GM21515 (cell line): ENCODE measurements at regions not wholly inside any gene's neighbourhood (a gene's known extent, or its start where the extent isn't known, plus 50 kb on each side); places are given as distances from the start of the nearest gene placed in this dataset.

ENCODE experiments used
- ATAC-seq: cut with Tn5 transposase; IDR thresholded peaks from one replicate; pipeline ENCODE4 v1.9.1; 2021; ENCODE audit not compliant: unreplicated experiment

DNA sequence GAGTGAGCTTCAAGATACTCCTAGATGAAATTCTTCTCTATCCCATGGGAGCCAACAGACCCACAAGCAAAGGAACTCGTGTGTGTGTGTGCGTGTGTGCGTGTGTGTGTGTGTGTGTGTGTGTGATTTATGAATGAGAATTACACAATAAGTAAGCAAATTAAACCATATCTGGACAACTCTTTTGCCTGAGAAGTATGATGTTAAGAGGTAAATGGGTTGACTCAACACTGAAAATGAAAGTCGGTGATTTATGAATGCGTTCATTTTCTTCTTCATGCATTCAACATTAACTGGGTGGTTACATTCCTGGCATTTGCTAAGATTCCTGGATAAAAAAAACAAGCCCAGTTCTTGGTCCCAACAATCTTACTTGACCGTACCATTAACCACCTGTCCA, 171.3 kb upstream of the ZNF462 start:
- no peak for ATAC-seq

DNA sequence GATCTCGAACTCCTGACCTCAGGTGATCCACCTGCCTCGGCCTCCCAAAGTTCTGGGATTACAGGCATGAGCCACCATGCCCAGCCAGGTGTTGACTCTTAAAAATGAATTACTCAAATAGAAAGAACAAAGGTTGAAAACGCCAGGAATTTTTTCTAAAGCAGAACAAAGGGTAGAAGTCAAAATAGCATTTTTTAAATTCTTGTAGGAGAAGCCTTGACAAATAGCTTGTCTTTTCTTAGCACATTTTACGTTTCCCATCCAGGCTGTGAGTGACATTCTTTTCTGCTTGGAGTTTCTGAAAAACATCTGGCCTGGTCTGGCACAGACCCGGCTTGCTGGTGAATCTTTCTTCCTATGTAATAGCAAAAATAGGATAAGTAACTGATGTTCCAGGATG, 169.4 kb upstream of the ZNF462 start:
- no peak for ATAC-seq

DNA sequence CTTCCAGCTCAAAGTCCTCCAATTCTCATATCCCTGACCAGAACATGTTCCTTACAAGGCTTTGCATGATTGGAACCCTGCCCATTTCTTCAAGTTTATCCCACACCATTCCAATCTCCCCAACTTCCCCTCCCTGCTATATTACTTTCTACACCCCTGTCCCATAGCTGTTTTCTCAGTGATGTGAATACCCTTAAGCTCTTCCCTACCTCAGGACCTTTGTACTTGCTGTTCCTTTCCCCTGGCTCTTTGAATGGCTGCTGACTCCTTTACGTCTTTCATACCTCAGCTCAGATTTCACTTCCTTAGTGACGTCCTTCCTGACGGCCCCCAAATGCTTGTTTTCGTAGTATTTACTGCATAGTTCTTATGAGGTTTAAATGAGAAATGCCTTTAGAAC, 166.2 kb upstream of the ZNF462 start:
- no peak for ATAC-seq

DNA sequence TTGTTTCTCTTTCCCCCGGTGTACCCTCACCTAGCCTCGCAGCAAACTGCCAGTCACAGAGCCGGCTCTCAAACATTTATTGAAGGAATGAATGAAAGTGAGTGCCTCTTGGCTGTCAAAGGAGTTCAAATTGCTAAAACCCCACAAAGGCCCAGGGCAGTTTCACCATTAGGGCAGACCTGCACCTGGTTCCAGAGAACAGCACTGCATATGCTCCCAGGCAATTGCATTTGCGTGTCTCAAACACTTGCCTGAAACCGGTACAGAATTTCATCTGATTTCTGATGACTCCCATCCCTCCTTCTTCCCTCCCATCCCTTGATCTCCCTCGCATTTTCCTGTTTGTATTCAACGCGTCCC, 165.6 kb upstream of the ZNF462 start:
- ATAC-seq: no peak

DNA sequence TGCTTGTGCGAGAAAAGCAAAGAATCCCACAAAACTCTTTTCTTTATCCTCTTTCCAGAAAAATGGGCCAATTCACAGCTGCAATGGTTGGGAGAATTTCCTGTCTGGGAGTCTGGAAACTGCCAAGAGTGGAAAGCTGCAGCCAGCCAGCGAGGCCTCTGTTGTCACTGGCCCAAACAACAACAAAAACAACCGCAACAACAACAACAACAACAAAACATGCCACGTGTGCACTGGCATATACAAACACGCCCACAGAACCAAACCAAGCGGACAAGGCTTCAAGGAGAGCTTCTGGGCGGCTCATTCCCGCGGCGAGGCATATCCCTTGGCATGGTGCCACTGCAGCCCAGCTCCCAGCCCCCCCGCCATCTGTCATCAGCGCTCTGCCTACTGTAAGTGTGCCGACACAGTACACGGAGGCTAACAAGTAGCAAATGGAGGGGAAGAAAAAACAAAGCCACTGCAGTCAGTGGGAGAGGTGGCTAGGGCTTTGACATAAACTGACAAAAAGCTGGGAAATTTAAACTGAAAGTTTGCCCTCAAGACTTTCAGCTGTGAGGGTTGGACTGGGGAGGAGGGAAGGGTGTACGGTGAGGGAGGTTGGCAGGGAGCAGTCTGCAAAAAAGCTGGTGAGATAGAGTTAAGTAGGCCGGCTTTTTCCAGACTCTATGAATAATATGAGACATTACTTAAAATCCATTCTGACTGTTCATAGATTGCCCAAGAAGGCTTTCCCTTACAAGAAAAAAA, 165.0 kb upstream of the ZNF462 start:
- ATAC-seq: no peak

DNA sequence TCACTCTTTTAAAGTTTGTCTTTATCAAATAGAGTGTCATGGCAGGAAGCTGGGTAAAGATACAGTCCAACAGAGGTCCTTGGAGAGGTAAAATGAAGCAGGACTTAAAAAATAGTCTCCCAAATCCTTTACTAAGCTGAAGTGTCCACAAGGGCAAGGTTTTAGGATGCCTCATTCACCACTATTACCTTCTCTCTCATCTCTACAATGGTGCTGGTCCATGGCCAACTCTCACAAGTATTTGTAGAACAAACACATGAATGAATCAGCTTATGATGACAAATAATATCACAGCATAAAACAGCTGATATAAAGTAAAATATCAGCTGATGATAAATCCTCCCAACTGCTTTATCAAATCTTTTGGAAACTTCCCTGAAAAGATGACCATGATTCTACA, 162.3 kb upstream of the ZNF462 start:
- no peak for ATAC-seq

DNA sequence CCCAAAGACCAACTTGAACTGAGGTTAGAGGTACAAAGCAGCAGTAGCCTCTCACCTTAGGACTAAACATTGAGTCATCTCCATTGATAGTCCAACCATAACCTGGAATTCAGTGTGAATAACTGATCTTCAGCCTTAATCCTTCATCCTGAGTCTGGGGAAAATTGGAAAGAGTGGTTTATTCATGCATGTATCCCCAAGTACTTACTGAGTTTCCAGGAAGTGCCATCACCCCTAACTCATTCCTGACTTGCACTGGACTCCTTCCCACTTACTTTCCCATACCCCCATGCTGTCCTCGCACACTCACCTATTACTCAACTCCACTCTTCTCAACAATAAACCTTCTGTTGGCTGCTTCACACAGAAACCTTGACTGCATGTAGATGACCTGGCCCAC, 161.4 kb upstream of the ZNF462 start:
- no peak for ATAC-seq

DNA sequence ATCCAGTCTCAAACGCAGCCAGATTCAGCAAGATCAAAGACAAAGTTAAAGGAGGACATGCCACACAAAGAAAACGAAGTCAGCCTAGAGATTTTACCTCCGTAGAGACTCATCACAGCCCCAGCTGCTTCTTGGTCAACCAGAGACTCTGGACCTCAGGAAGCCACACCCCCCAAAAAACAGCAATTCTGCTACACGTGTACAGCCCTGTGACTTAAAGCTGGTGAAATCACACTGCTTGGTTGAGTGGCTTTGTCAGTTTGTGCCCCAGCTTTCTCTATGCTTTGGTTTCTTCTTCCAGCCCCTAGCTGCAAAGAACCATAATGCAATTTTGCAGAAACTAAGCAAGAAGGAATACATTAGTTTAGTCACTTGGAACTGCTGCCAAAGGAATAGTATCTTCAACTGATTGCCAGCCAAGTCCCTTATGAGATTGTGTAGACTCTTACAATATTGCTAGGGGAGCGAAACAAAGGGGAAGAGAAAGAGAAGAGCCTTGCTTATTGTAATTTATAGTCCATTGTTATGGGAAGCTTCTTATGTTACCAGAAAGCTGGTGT, 158.8 kb upstream of the ZNF462 start:
- no peak for ATAC-seq

DNA sequence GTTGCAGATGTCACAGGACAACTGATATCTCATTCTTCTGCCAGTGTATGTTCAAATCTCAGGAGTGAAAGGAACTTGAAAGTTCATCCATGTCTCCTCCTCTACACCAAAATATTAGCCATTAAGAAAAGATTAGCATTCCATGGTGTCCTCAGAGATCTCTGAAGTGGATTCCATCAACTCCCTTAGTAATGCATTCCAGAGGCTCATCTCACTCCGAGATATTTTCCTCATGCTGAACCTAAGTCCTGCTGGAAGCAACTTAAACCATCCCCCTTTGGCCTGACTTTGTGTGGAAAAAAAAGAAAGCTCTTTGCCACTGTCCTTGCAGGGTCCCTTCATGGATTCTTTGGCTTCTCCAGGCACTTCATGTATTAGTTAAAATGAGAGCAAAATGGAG, 155.7 kb upstream of the ZNF462 start:
- no peak for ATAC-seq

DNA sequence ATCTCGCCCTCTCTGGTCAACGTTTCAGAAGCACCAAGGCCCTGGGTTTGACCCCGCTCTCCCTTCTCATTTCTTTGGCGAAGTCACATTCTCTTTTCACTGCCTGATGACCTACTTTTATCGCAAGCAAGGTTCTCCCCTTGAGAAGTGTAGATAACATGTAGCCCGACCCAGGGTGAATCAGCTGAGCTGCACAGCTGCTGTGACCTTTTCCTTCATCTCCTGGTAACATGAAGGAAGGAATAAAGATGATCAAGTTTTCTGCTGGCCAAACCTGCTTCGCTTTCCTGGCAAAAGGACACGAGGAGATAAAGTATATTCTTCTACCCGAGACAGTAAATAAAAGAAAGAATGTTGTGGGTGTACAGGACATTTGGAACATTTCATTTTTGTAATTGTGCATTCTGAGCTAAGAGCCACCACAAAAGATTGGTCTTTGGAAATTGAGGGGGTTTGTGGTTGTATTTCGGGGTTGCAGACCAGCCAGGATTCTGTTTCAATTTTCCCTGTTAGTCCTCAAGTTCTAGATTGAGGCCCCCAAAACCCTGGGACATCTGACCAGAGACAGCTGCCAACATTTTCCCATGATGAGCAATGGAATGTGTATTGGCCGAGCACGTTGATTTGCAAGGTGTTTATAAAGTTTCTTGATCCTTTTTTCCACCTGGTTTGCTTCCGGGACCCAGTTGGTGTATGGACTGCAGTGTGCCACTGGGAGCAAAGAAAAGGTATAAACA, 155.1 kb upstream of the ZNF462 start:
- ATAC-seq: no peak

DNA sequence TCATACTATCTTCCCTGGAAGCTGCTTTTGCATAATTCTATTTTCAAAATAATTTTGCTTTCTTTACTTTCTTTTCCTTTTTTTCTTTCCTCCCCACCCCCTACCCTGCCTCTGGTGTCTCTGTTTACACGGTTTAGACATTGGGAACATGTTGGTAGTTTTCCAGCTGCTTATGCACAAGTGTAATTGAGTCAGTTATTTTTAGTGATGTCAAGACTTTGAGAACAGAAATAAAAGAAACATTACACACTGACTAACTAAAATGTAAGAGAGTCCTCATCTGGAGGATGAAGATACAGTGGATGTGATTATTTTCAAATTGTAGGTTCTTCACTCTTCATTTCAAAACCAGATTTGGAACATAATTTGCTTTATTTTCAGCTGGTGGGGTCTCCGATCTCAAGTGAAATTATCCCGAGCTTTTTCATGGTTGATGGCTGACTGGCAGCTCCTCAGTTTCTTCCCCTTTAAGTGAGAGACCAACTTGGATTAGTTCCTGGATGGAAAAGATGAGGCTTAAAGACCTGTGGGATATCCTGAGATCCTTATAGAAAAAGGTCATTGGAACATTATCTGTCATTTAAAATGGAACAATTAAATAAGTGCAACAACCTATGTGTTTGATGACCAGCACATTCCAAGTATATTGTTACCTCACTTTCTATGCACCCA, 154.4 kb upstream of the ZNF462 start:
- ATAC-seq: no peak

DNA sequence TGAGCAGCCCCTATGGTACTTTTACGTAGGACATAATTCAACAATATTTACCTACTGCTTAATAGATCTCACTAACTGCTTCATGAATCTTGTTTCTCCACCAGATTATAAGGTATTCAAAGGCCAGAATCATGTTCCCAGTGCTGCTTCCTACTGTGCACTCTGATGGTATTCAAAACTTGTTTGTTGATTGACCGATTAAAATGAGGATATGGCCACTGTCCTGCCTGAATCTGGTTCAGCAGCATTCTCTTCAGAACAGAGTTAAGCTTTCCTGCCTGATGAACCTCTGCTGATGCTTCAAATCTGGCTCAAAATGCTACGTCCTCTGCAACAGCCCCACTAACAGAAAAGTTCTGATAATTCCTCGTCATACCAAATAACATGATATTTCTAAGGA, 150.7 kb upstream of the ZNF462 start:
- ATAC-seq: no peak

DNA sequence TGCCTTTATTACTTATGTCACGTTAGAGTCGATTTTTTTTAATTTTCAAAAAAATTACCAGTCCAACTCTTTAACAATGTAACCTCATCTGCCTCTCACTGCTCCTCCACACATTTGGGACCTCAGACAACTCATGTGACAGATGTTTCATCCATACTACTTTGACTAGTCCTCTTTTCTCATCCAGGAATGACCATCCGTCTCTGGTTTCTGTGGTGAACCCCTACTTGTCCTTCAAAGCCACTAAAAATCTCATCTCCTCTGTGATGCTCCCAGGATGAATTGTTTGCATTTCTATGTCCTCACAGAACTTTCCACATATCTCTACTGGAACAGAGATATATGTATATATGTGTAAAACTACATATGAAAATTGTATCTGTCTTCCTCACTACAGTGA, 149.8 kb upstream of the ZNF462 start:
- ATAC-seq: no peak

DNA sequence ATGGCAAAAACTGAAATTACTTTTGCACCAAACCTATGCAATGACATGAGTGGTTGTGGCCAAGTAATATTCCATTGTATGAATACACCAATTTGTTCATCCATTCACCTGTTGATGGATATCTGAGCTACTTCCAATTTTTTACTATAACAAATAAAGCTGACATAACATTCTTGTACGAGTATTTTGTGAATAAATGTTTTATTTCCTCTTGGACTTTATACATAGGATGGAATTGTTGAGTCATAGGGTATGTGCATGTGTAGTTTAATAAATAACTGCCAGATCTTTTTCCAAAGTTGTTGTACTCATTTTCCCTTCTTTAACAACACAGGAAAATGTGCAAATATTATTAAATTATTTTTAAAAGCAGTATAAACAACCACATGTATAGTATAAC, 146.1 kb upstream of the ZNF462 start:
- no peak for ATAC-seq

DNA sequence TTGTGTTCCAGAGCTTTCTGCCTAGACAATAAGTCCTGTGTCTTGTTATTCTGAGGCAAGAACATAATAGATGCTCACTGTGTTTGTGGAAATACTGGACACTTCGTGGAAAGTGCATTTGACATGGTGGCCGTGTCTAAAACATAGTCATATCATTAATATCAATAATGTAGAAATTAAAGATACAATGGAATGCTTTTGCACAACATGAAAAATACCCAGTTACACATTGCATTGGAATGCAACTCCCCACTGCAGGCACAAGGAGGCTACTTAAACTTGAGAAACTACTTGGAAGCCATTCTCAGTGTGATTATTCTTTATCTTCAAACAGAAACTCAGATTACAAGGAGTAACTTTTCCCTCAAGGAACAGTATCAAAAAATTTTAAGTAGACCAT, 145.3 kb upstream of the ZNF462 start:
- ATAC-seq: no peak

DNA sequence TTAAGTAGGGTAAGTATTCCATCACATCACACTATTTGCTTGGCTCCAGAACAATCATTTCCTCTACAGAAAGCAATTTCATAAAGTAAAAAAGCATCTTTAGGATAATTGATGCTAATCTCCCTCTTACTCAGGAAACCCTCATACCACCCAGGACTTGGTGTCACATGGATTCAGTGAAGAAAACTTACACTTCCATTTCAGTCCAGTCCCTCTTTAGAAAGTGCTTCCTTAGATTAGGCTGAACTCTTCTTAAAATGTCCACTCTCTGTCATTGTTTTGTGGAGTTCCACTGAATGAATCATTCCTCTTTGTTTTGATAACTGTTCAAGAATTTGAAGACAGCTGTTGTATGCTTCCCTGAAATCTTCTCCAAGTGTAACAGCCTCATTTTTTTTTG, 144.0 kb upstream of the ZNF462 start:
- no peak for ATAC-seq

DNA sequence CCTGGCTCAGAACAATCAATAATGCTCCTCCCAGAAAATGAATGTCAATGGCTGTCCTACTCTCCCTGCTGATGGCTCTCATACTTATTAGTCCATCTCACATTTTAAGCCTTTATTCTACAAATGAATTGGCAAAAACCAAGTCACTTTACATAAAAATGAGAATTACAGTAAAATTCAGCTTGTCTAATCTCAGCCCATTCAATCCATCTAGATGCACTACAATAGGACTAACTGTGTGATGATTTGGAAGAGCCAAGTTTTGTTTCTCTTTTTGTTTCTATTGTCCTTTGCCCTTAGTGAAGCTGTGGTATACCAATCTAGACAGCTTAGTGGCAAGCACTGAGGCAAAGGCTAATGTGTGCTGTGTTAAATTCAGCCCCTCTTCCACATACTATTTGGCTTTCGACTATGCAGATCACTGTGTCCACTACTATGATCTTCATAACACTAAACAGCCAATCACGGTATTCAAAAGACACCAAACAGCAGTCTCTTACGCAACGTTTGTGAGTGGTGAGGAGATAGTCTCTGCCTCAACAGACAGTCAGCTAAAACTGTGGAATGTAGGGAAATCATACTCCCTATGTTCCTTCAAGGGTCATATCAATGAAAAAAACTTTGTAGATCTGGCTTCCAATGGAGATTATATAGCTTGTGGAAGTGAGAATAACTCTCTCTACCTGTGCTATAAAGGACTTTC, 140.8 kb upstream of the ZNF462 start:
- no peak for ATAC-seq

DNA sequence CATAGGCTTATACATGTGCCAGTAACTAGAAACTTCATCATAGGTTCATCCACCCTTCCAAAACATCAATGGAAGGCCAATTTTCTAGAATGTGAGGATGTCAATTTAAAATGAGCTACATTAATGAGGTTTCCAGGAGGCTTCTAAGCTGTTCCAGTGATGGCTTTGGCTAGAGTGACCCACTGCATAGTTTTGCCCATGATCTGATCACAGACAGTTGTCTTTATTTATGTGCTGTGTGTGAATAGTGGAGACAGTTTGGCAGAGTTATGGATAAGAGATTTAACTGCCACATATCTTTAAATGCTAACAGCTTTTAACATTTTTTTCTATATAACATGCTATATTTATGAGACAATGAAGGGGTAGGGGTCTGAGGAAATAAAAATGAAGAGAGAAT, 139.0 kb upstream of the ZNF462 start:
- ATAC-seq: no peak

DNA sequence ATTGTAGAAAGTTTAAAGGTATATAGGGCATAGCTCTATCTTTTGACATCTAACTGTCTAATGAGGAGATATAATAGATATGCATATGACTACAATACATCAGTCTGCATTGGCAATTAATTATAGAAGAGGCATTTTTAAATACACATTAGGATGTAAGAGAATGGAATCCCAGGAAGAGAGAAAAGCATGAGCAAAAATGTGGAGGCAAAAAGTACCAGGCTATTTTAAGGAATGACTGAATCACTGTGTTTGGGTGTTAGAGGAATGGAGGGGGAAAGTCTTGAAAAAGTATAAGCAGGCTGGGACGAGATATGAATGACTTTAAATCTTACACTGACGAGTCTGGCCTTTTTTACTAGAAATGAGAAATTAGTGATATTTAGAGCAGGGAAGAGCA, 138.4 kb upstream of the ZNF462 start:
- no peak for ATAC-seq

DNA sequence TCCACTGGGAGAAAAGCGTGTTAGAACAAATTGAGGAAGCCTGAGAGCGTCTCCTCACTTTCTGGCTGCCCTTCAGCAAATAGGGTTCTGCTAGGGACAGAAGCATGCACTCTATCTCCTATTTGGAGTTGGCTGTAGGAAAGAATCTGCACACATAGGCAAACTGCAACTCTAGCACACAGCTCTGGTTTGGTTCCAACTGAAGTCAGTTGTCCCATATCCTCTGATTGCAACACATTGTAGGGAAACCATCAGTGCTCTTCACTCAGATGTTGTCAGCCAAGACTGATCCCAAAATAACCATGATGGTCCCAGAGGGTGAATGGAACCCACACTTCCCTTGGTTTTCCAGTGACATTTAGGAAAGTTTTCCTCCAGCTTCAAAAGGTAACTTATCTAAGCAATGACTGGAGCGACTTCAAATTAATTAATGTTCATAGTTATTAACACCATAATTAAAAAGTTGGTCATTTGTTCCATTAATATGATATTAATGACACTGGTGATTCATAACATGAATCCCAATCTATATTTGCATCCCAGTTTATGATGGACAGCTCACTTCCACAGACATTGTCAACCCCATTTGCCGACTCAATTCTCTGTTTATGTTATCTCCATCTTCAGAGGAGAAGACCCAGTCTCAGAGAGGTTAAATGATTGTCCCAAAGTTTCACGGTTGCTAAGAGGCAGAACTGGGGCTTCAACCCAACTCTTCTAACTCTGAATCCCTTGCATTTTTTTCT, 136.7 kb upstream of the ZNF462 start:
- no peak for ATAC-seq

DNA sequence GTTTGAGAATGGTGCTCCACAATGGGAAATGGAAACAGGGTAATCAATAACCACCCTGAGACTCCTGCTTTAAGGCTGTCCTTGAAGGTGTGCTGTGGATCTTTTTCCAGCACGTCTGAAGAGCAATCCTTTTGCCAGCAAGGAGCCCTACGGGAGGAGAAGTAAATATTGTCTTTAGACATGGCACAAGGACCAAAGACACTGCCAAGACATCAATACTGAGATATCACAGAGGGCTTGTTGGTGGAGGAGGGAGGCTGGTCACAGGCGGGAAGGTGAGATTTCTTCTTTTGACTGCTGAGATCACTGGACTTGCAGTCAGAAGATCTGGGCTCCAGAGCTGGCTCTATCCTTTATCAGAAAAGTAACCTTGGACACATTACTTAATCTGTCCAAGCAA, 135.0 kb upstream of the ZNF462 start:
- no peak for ATAC-seq
